GM03348 (cell line): ENCODE measurements at regions not wholly inside any gene's neighbourhood (a gene's known extent, or its start where the extent isn't known, plus 50 kb on each side); places are given as distances from the start of the nearest gene placed in this dataset.
"Not testable (repeated sequence)": the region's sequence is repeated elsewhere in the genome, so short reads cannot be mapped to it uniquely, and the experiment has no call there.

Source experiments
- DNase-seq: peaks from one replicate; pipeline ENCODE4 v3.0.0; 2012; ENCODE audit warnings: low spot score

GRCh38 chr3:165521131-165521871, 315.9 kb downstream of the BCHE start:
- DNase-seq: no peak

DNA sequence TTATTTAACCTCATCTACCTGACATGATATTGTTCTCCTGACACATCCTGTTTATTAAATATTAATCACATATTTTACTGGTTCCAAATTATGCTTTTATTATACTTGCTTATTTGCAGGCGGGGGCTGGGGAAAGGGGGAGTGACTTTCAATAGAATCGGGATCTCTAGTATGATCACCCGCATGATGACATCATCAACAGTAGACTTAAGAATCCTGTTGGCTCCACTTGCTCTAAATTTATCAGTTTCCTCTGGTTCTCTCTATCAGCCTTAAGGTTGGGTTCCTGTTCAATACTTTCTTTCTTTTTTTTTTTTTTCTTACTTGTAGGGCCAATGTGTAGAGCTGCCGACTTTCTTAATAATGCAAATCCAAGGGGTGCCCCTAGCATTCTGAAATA, 317.5 kb downstream of the BCHE start:
- no peak for DNase-seq

GRCh38 chr3:165518346-165518745, 318.9 kb downstream of the BCHE start:
- no peak for DNase-seq

DNA sequence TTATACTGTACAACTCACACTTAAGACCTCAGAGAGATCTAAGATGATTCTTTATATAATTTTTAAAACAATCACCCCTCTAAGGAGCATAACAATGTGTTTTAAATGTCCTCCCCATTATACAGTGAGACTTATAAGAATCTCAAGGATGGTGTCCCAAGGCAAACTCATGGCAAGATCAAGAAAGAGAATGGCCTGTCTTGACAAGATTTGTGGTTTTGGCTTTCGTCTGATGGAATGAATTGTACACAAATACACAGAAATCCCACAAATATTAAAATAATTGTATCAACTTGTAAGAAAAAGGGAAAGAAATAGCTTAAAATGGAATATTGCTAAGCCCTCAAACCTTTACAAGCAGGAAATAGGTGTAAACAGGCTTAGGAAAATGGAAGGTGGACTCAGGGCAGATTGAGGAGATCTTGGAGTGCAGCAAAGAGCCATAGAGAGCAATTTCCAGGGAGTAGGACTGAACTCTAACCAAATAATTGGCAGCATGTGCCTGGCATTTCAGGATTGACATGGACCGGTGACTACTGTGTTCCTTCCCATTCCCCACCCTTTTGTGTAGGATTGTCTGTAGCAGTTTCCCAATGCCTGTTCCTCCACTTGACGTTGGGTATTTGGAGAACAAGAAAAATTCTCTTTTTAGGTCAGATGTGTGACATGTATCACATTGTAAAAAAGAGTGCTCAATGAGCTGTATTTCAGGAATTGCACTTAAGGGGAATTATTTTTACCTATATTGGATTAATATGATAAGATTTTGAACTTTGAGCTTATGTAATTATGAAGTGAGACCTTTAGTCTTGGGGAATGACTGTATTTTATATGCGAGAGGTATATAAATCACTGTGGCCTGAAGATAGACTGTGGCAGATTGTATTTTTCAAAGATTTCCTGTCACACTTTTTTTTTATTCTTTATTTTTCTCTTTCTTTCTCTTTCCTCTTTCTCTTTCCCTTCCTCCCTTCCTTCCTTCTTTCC, 317.8 kb upstream of the SLITRK3 start:
- no peak for DNase-seq

DNA sequence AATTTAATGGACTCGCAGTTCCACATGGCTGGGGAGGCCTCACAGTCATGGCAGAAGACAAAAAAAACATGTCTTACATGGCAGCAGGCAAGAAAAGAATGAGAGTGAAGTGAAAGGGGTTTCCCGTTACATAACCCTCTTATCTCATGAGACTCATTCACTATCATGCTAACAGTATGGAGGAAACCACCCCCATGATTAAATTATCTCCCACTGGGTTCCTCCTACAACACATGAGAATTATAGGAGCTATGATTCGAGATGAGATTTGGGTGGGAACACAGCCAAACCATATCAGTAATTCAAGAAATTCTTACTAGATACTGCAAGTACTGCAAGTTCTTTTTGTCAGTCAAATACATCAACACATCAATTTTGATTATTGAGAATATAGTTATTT, 311.4 kb upstream of the SLITRK3 start:
- DNase-seq: no peak

DNA sequence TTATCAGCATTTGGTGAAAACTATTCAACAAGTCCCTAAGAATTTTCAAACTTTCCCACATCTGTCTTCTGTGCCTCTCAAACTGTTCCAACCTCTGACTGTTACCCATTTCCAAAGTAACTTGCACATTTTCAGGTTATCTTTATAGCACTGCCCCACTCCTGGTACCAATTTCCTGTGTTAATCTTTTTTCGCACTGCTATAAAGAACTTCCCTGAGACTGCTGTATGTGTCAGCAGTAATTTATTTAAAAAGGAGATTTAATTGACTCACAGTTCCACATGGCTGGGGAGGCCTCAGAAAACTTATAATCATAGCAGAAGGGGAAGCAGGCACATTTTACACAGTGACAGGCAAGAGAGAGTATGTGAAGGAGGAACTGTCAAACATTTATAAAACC, 310.9 kb upstream of the SLITRK3 start:
- DNase-seq: no peak

DNA sequence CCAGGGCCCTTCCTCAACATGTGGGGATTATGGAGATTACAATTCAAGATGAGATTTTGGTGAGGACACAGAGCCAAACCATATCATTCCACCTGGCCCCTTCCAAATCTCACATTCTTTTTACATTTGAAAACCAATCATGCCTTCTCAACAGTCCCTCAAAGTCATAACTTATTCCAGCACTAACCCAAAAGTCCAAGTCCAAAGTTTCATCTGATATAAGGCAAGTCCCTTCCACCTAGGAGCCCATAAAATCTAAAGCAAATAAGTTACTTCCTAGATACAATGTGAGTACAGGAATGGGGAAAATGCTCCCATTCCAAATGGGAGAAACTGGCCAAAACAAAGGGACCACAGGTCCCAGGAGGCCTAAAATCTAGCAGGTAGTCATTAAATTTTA, 309.5 kb upstream of the SLITRK3 start:
- DNase-seq: no peak

DNA sequence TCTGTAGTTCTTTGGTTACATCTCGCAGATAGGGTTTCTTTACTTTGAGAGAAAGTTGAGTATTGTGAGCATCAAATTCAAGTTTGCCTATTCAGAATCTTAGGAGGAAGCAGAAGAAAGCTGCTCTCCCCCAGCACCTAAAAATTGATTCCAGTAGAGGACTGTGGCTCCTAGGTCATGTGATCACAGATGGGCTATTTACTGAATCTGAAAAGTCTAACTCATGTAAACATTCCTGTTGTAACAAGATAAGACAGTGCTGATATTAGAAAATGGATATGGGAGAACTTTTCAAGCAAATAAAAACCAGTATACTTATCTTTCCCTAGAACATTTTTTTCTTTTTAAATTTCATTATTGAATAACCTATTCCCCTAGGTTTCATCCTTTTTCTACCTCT, 308.4 kb upstream of the SLITRK3 start:
- no peak for DNase-seq

GRCh38 chr3:165503825-165504224, 307.6 kb upstream of the SLITRK3 start:
- DNase-seq: no peak

DNA sequence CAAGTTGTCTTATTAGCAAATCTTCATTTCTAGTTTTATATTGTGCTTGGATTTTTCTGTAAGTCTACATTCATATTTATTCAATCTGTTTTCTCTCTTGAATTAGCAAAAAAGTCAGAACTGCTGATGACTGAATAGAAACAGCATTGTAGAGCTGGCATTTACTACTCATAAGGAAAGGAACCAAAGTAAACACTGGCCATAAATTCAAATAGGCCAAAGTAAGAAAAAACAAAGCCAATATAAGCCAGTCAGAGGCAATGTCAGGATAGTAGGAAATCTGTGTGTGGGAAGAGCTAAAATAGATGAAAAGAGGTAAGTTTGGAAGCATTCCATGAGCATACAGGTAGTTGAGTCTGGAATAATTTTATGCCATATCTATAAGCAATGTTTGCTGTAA, 307.2 kb upstream of the SLITRK3 start:
- DNase-seq: no peak

DNA sequence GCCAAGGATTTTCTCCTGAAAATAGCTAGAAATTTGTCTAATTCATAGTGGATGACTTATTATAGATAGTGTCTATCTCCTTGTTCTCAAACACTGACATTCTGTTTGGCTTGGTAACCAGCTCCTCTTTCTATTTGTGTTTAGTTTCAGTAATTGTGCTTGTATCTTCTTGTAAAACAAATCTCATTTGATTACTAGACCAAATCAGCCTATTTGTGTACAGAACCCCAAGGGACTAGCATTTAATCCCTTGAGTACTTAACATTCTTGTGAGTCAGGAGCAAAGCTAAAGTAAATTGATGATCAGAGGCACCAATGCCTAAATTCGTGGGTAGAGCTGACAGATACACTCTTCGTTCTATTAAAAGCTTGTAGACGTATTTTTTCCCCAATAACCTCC, 306.5 kb upstream of the SLITRK3 start:
- DNase-seq: no peak

DNA sequence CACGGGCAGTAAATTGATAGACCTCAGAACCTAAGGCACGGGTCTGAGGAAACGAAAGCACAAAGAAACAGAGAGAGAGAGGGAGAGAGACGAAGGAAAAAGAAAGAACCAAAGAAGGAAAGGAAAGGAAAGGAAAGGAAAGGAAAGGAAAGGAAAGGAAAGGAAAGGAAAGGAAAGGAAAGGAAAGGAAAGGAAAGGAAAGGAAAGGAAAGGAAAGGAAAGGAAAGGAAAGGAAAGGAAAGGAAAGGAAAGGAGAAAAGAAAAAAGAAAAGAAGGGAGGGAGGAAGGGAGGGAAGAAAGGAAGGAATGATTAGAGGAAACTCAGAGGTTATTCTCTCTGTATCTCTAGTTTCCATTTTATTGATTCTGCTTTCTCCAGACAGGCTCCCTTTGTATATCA, 302.6 kb upstream of the SLITRK3 start:
- not testable (repeated sequence) for DNase-seq

- DNase-seq: peak; percentile 12
Observed at GRCh38 chr3:165491487-165491886, 295.3 kb upstream of the SLITRK3 start.

- DNase-seq: no peak
Observed at GRCh38 chr3:165476399-165477060, 280.3 kb upstream of the SLITRK3 start.

DNA sequence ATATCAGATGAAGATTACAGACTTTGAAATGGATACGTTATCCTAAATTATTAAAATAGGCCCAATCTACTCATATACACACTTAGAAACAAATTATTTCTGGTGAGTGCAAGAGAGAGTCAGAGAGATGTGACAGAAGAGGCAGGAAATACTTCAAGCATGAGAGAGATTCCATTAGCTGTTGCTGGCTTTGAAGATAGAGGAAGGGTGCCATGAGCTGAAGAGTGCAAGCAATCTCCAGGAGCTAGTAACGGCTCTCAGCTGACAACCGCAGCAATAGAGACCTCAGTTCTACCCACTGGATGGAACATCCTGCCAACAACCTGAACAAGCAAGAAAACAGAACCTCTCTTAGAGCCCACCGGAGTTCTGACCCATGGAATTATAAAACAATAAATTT, 270.7 kb upstream of the SLITRK3 start:
- peak; percentile 19 for DNase-seq

DNA sequence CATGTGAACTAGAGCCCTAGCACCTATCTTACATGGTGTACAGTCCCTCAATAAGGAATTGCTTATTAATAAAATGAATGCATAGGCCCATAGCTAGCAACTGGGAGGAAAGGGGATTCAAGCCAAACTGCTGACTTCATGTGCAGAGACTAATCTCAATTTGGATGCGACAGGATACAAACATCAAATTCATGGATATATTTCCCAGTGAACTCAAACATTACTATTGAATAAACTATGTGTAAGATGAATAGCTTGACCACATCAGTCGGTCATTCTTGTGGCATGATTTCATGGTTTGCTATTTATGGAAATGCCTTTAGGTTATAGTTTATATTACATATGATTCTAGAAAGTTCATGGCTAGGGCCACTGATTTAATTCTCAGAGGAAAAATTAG, 268.6 kb upstream of the SLITRK3 start:
- peak; percentile 9 for DNase-seq

DNA sequence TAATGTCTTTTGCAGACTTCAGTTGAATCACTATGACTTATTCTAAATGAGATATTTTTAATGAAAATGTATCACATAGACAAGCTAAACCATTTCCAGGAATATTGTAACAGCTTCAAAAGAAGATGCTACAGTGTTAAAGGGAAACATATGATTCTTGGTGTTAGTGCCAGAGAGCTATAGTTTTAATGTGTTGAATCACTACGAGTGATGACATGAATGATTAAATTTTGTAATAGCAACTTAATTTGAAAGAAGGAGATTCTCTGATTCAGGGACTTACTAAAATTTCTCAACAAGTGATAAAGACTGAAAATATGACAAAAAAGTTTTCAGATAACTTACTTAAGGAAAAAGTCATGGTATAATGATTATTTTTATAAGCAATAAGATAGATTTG, 267.3 kb upstream of the SLITRK3 start:
- DNase-seq: peak; percentile 21

DNA sequence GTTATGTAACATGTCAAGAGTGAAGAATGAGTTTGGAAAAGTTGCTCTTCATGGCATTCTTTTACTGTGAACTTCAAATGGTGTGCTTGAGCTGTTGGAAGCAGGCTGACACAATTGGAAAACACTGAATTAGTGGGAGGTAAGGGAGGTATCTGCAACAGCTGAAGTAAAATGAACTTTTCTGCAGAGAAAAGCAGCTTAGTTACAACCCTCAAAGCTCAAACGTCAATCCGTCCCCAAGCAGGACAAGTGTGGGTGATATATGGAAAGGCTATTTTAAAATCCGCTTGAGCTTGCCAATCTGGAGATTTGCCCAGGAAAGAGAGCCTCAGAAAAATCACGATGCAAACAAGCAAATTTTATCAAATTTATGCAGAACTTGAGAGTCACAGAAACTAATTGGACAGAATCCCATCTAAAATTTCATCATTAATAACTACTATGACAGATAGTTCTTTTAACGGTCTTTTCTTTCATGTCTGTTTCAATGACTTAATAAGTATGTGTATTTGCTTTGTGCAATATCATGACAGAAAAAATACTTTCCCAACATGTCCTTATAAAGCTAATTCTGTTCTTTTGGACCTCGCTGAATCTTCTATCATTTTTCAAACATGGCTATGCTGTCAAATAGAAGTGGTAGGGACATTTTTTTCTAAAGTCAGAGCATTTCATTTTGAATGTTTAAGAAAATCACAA, 266.6 kb upstream of the SLITRK3 start:
- no peak for DNase-seq

DNA sequence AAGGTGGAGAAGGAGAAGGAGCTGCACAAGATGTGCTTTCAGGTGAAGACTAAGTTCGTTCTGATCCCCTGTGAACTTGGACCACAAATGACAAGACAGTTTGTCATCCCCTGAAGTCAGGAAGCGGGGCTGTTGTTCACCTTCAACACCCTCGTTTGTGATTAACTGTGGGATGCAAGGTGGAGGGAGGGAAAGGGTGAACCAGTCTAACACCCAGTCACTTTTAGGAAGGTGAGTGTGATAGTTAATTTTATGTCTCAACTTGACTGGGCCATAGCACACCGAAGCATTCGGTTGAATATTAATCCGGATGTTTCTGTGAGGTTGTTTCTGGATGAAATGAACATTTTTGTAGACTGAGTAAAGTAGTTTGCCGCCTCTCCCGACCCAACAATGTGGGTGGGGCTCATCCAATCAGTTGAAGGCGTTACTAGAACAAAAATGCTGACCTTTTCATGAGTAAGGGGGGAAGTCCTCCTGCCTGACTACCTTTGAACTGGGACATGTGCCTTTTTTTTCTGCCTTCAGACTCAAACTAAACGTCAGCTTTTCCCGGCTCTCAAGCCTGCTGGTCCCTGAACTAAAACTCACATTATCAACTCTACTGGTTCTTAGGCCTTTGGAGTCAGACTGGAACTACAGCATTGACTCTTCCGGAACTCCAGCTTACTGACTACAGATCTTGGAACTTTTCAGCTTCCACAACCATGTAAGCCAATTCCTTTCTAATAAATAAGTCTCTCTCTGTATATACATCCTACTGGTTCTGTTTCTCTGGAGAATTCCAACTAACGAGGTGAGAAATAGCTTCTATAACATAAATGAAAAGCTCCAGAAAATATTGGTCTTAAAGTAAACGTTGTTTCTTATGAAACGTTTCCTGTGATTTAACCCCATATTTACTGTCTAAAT, 264.0 kb upstream of the SLITRK3 start:
- no peak for DNase-seq

DNA sequence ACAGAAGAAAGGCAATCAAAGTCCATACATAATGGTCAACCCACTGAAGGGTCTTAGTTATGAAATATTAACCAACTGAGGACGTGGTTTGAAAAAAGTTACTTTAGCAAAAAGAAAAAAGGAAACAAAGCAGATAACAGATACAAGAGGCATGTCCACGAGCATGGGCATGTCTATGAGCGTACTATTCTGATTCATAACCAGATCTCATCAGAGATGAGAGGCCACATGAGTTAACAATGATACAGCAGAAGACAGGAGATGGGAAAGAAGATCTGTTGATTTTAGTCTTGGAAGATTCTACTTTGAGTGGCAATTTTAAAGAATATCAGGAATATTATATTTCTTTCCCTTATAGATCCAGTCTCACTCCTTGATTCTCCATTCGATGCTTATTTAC, 262.9 kb upstream of the SLITRK3 start:
- no peak for DNase-seq

DNA sequence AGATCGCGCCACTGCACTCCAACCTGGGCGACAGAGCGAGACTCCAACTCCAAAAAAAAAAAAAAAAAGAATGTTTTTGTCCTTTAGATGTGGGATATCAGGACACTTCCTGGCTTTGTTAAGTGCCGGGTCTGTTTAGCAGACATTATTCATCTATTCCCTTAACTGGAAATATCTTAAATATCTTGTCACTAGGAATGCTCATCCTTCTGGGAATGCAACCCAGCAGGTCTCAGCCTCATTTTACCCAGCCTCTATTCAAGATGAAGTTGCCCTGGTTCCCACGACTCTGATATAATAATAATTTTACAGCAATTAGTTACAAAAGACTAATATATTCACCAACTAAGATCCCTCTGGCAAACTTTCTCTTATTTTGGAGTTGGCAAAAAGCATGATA, 260.9 kb upstream of the SLITRK3 start:
- no peak for DNase-seq
